ENCODE measurements at regions not wholly inside any gene's neighbourhood (a gene's known extent, or its start where the extent isn't known, plus 50 kb on each side); places are given as distances from the start of the nearest gene placed in this dataset.

DNA sequence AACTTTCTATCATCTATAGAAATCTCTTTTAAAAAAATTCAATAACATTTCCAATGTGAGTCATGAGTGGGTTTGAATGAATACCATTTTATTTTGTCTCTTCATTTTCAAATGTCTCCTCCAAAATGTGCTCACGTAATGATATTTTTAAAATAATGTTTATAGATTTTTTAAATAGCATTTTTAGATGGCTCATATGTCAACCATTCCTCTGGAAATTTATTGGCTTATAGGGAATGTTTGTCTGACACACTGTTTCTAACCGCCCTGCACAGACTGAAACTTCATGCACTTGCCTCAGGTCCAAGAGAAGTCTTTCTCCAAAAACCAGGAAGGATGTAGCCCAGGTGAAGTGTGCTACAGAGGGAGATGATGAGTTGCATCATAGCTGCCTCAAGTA lies 88.8 kb upstream of the PLEKHG7 start:
- no peaks in the 10 kb centered on the region for H3K27me3 ChIP-seq (ENCODE audit: control insufficient read depth in 1 of 2, insufficient read depth in 2 of 2, low read length in 2 of 2)
- no peaks in the 10 kb centered on the region for H3K9me3 ChIP-seq (ENCODE audit: low read length)
- H3K4me1 ChIP-seq (ENCODE audit: insufficient read depth, low read length), result no peaks in the 10 kb centered on the region
- H3K27ac ChIP-seq (ENCODE audit: low read depth, low read length), result no peak overlapping the region
- H3K9ac ChIP-seq (ENCODE audit: low read length), result no peak overlapping the region
- no peak overlapping the region for H3K4me3 ChIP-seq (ENCODE audit: low read depth in 1 of 2, low read length in 2 of 2)
- H3K36me3 ChIP-seq (ENCODE audit: insufficient read depth, low read length), result no peaks in the 10 kb centered on the region

DNA sequence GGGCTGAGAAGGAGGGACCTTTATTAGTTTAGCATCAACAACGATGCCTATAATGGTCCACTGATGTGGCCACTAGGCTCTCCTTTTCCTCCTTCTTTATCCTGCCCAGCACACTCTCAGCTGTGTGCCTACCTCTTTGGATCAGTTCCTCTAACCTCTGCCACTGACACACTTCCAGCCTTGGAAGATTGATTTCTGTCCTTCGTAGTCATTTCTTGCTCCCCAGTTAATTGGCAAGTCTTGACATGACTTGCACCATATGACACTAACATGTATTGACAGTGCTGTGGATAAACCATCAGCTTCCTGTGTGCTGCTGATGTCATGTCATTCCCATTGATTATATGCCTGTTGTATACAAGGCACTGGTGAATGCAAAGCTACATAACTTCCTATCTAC lies 90.2 kb upstream of the PLEKHG7 start:
- no peak overlapping the region for H3K4me3 ChIP-seq (ENCODE audit: low read depth in 1 of 2, low read length in 2 of 2)
- no peaks in the 10 kb centered on the region for H3K9me3 ChIP-seq (ENCODE audit: low read length)
- H3K36me3 ChIP-seq (ENCODE audit: insufficient read depth, low read length), result no peaks in the 10 kb centered on the region
- no peaks in the 10 kb centered on the region for H3K4me1 ChIP-seq (ENCODE audit: insufficient read depth, low read length)
- no peaks in the 10 kb centered on the region for H3K27me3 ChIP-seq (ENCODE audit: control insufficient read depth in 1 of 2, insufficient read depth in 2 of 2, low read length in 2 of 2)
- no peak overlapping the region for H3K9ac ChIP-seq (ENCODE audit: low read length)
- no peak overlapping the region for H3K27ac ChIP-seq (ENCODE audit: low read depth, low read length)

DNA sequence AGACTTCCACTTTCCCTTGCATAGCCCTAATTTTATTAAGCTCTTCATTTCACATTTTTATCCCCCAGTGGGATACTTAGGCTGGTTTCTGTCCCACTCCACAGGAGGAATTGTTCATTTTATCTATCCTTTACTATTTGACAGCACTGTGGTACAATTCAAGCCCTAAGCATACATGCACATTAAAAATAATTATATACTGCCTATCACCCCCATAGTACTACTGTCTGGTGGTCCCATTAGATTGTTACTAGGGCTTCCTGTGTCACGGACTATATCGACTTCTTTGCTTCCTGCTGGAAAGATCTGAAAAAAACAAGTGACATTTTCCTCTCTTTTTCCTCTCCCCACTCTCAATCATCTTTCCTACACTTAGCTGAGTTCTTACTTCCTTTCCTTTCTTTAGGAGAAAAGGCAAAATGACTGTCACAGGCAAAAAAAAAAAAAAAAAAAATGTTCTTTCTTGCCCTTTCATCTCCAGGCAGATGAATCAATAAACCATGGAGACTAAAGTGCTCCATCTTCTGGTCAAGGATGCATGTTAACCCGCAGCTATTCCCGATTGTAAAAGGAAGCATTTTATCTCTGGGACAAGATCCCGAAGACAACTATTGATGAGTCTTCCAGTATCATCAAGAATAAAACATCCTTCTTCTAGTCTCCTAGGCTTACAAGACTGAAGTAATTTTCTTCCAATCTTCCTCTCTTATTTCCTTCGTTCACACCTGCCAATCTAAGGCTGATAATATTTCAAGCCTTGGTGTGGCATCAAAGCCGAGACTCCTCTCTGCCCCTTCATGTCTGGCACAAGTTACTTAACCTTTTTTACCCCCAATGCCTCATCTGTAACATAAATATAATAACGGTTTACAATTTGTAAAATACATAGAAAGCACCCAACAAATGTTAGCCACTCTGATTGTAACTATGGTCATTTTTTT lies 94.4 kb upstream of the PLEKHG7 start:
- Histone ChIP-seq H3K27ac (ENCODE audit: low read depth, low read length) (no peak overlapping the region), H3K9me3 (ENCODE audit: low read length) (no peaks in the 10 kb centered on the region), H3K9ac (ENCODE audit: low read length) (no peak overlapping the region), H3K36me3 (ENCODE audit: insufficient read depth, low read length) (no peaks in the 10 kb centered on the region), H3K4me1 (ENCODE audit: insufficient read depth, low read length) (no peaks in the 10 kb centered on the region), H3K4me3 (ENCODE audit: low read depth in 1 of 2, low read length in 2 of 2) (no peak overlapping the region), H3K27me3 (ENCODE audit: control insufficient read depth in 1 of 2, insufficient read depth in 2 of 2, low read length in 2 of 2) (no peaks in the 10 kb centered on the region)

DNA sequence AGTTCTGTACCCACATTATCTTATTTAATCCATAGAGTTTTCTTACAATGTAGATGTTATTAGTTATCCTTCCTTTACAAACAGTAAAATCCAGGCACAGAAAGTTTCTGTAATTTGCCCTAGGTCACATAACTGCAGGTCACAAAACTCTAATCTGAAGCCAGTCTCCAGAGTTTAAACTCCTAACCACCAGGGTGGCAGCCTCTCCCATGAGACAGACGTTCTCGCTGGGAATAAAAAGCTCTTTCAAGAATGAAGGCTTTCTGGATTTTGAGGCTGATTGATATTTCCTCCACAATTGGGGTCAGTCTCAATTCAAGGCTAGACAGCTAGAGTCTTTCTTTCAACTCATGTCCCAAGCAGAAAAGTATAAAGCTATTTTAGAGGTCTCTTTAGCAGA lies 95.8 kb upstream of the PLEKHG7 start:
- Histone ChIP-seq H3K9ac (ENCODE audit: low read length) (no peak overlapping the region), H3K9me3 (ENCODE audit: low read length) (no peaks in the 10 kb centered on the region), H3K4me1 (ENCODE audit: insufficient read depth, low read length) (no peaks in the 10 kb centered on the region), H3K27me3 (ENCODE audit: control insufficient read depth in 1 of 2, insufficient read depth in 2 of 2, low read length in 2 of 2) (no peaks in the 10 kb centered on the region), H3K36me3 (ENCODE audit: insufficient read depth, low read length) (no peaks in the 10 kb centered on the region), H3K27ac (ENCODE audit: low read depth, low read length) (no peak overlapping the region), H3K4me3 (ENCODE audit: low read depth in 1 of 2, low read length in 2 of 2) (no peak overlapping the region)

DNA sequence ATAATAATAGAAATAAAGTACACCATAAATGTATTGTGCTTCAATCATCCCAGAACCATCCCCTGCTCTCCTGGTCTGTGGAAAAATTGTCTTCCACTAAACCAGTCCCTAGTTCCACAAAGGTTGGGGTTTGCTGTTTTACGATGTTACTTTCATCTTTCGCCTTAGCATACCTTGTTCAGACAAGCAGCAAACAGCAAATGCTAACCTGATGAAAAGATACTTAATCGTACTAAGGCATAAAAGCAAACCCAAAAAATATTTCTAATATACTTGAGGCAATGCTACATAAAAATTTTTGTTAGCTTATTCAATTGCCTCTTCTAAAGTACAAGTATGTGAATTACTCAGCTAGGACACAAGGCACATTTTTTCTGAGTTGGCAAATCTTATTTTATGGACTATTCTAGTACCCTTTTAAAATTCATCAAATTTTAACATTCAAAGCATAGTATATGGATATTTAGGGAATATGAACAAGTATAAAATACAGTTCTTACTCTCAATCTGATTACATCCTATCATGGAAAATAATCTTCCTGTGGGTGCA lies 97.1 kb upstream of the PLEKHG7 start:
- Histone ChIP-seq H3K27ac (ENCODE audit: low read depth, low read length) (no peak overlapping the region), H3K4me3 (ENCODE audit: low read depth in 1 of 2, low read length in 2 of 2) (no peak overlapping the region), H3K9me3 (ENCODE audit: low read length) (no peaks in the 10 kb centered on the region), H3K36me3 (ENCODE audit: insufficient read depth, low read length) (no peaks in the 10 kb centered on the region), H3K4me1 (ENCODE audit: insufficient read depth, low read length) (no peaks in the 10 kb centered on the region), H3K27me3 (ENCODE audit: control insufficient read depth in 1 of 2, insufficient read depth in 2 of 2, low read length in 2 of 2) (no peaks in the 10 kb centered on the region), H3K9ac (ENCODE audit: low read length) (no peak overlapping the region)

DNA sequence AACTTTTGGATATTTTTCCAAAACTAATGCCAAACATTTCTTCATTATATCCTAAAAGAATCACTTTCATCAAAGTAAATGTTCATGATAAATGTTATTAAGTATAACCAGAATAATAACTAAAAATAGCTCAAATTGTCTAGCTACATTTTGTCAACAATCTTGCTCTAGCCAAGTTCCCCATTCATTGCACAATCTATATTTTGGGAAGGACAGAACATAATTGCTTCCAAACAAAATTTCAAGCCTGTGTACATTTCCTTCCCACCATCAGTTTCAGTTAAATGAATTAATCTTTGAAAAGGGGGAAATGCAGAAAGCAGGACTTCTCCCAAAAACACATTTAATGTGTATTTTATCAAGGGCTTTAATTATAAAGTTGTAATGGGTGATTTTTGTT lies 98.0 kb upstream of the PLEKHG7 start:
- H3K36me3 ChIP-seq (ENCODE audit: insufficient read depth, low read length), result no peaks in the 10 kb centered on the region
- H3K4me3 ChIP-seq (ENCODE audit: low read depth in 1 of 2, low read length in 2 of 2), result no peak overlapping the region
- H3K4me1 ChIP-seq (ENCODE audit: insufficient read depth, low read length), result no peaks in the 10 kb centered on the region
- H3K9me3 ChIP-seq (ENCODE audit: low read length), result no peaks in the 10 kb centered on the region
- no peaks in the 10 kb centered on the region for H3K27me3 ChIP-seq (ENCODE audit: control insufficient read depth in 1 of 2, insufficient read depth in 2 of 2, low read length in 2 of 2)
- H3K9ac ChIP-seq (ENCODE audit: low read length), result no peak overlapping the region
- no peak overlapping the region for H3K27ac ChIP-seq (ENCODE audit: low read depth, low read length)

DNA sequence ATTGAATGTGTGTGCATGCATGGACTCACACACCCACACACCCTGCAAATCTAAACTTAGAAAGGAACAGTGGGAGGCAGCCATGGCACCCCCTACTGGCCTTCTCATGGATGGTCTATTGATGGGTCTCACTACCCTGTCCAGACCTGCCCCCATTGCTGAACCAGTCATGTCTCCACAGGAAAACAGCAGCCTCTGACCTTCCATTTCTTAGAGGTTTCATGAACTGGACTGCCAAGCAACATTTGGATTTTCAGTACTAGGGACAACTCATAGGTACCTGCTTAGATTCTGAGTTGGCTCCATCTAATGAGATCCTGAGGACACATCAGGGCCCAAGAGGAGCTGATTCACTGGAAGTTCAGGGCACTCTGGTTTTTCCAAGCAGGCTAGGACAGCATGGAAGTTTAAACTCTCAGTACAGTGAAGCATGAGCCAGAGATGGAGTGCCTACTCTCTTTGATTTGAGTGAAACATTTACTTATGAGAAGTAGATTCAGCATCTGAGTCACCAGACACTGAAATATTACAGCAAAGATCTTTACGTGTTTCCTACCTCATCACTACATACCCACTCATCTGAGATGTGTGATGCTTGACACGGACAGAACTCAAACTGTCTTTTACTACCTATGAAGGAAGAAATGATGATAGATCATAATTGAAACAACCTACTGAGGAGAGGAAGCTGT lies 98.9 kb upstream of the PLEKHG7 start:
- Histone ChIP-seq H3K9ac (ENCODE audit: low read length) (no peak overlapping the region), H3K9me3 (ENCODE audit: low read length) (no peaks in the 10 kb centered on the region), H3K4me3 (ENCODE audit: low read depth in 1 of 2, low read length in 2 of 2) (no peak overlapping the region), H3K27ac (ENCODE audit: low read depth, low read length) (no peak overlapping the region), H3K36me3 (ENCODE audit: insufficient read depth, low read length) (no peaks in the 10 kb centered on the region), H3K4me1 (ENCODE audit: insufficient read depth, low read length) (no peaks in the 10 kb centered on the region), H3K27me3 (ENCODE audit: control insufficient read depth in 1 of 2, insufficient read depth in 2 of 2, low read length in 2 of 2) (no peaks in the 10 kb centered on the region)

DNA sequence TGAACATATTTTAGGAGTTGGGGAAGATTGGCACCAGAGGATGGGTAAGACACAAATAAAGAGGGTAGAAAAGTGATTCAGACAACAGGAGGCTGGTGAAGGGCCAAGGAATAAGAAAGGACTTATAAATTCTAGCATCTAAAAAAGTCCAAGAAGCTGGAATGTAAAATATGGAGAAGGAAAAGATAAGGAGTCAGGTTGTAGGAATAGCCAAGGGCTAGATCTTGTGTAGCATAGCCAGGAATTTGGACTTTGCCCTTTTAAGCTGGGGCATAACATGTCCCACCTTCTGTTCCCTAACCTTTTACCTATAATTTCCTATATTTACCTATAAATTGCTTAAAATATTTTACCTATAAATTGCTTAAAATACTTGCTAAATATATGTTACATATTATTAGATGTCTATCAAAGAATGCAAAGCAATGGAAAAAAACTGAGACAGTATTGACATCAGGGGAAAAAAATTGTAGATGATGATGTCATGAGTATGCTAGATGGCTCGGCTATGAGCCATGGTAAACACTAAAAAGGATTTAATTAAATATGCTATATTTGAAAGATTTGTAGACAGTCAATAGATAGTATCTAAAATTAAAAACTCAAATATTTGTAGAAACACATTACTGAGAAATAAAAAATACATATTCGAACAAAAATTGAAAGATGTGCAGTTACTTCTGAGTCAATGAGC lies 99.7 kb upstream of the PLEKHG7 start:
- Histone ChIP-seq H3K27ac (ENCODE audit: low read depth, low read length) (no peak overlapping the region), H3K9ac (ENCODE audit: low read length) (no peak overlapping the region), H3K4me1 (ENCODE audit: insufficient read depth, low read length) (no peaks in the 10 kb centered on the region), H3K36me3 (ENCODE audit: insufficient read depth, low read length) (no peaks in the 10 kb centered on the region), H3K9me3 (ENCODE audit: low read length) (no peaks in the 10 kb centered on the region), H3K4me3 (ENCODE audit: low read depth in 1 of 2, low read length in 2 of 2) (no peak overlapping the region), H3K27me3 (ENCODE audit: control insufficient read depth in 1 of 2, insufficient read depth in 2 of 2, low read length in 2 of 2) (no peaks in the 10 kb centered on the region)

DNA sequence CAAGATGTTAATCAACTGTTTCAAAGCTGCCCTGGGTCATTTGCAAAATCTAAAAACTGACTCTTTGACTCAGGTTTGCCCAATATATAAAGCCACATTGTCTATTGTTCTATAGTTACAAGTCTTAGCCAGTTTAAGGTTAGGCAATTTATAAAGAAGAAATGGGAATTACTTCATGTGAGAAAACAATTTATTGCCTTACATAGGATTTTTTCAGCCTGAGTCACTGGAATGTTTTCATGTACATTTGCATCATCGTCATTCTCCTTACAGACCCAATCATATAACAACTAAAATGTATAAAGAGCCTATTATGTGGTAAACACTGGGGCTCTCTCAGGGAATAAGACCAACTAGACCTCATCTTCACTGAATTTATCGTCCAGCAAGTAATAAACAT lies 100.3 kb upstream of the PLEKHG7 start:
- Histone ChIP-seq H3K4me1 (ENCODE audit: insufficient read depth, low read length) (no peaks in the 10 kb centered on the region), H3K4me3 (ENCODE audit: low read depth in 1 of 2, low read length in 2 of 2) (no peak overlapping the region), H3K9me3 (ENCODE audit: low read length) (no peaks in the 10 kb centered on the region), H3K36me3 (ENCODE audit: insufficient read depth, low read length) (no peaks in the 10 kb centered on the region), H3K9ac (ENCODE audit: low read length) (no peak overlapping the region), H3K27ac (ENCODE audit: low read depth, low read length) (no peak overlapping the region), H3K27me3 (ENCODE audit: control insufficient read depth in 1 of 2, insufficient read depth in 2 of 2, low read length in 2 of 2) (no peaks in the 10 kb centered on the region)

DNA sequence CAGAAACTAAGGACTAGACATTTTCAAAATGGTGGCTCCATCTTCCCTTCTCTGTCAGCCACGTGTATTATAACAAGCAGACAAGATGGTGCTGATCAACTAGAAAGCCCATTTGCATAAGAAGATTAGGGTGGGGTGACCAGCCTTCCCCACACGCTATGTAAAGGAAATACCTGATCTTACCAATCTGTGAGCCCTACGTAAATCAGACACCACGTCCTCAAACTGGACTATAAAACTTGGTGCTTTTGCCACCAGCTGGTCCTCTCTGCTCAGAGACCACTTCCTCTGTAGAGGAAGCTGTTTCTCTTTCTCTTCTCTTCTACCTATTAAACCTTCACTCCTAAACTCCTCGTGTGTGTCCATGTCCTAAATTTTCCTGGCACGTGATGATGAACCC lies 101.1 kb upstream of the PLEKHG7 start:
- H3K27me3 ChIP-seq (ENCODE audit: control insufficient read depth in 1 of 2, insufficient read depth in 2 of 2, low read length in 2 of 2), result no peaks in the 10 kb centered on the region
- H3K9ac ChIP-seq (ENCODE audit: low read length), result no peak overlapping the region
- no peaks in the 10 kb centered on the region for H3K36me3 ChIP-seq (ENCODE audit: insufficient read depth, low read length)
- H3K27ac ChIP-seq (ENCODE audit: low read depth, low read length), result no peak overlapping the region
- H3K9me3 ChIP-seq (ENCODE audit: low read length), result no peaks in the 10 kb centered on the region
- no peak overlapping the region for H3K4me3 ChIP-seq (ENCODE audit: low read depth in 1 of 2, low read length in 2 of 2)
- H3K4me1 ChIP-seq (ENCODE audit: insufficient read depth, low read length), result no peaks in the 10 kb centered on the region

DNA sequence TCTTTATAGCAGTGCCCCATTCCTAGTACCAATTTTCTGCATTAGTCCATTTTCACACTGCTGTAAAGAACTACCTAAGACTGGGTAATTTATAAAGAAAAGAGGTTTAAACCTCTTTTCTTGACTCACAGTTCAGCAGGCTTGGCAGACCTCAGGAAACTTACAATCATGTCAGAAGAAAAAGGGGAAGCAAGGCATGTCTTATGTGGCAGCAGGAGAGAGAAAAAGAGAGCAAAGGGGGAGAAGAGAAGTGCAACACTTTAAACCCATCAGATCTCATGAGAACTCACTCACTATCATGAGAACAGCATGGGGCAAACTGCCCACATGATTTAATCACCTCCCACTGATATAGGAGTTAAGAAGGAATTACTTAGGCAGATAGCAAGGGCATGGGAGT lies 101.6 kb upstream of the PLEKHG7 start:
- H3K27ac ChIP-seq (ENCODE audit: low read depth, low read length), result no peak overlapping the region
- no peak overlapping the region for H3K4me3 ChIP-seq (ENCODE audit: low read depth in 1 of 2, low read length in 2 of 2)
- H3K9ac ChIP-seq (ENCODE audit: low read length), result no peak overlapping the region
- H3K9me3 ChIP-seq (ENCODE audit: low read length), result no peaks in the 10 kb centered on the region
- H3K27me3 ChIP-seq (ENCODE audit: control insufficient read depth in 1 of 2, insufficient read depth in 2 of 2, low read length in 2 of 2), result no peaks in the 10 kb centered on the region
- no peaks in the 10 kb centered on the region for H3K4me1 ChIP-seq (ENCODE audit: insufficient read depth, low read length)
- no peaks in the 10 kb centered on the region for H3K36me3 ChIP-seq (ENCODE audit: insufficient read depth, low read length)

Data from muscle layer of colon (tissue), 2 donors.